ENCODE measurements at regions not wholly inside any gene's neighbourhood (a gene's known extent, or its start where the extent isn't known, plus 50 kb on each side); places are given as distances from the start of the nearest gene placed in this dataset.
"Not testable (repeated sequence)": the region's sequence is repeated elsewhere in the genome, so short reads cannot be mapped to it uniquely, and the experiment has no call there.

GRCh38 chr1:177891809-177892208 lies 78.0 kb downstream of the SEC16B start:
- Mint-ChIP-seq H3K4me3 (no peak overlapping the region), H3K27me3 (no peaks in the 10 kb centered on the region), H3K4me1 (no peaks in the 10 kb centered on the region), H3K9me3 (peaks cover 3 to 17% of the 10 kb centered on the region in 2 donors), H3K27ac (no peak overlapping the region)
- ATAC-seq, result no peak
- no peak for DNase-seq

- no peak for ATAC-seq
Measured at GRCh38 chr1:177890479-177890878, 79.4 kb downstream of the SEC16B start.

GRCh38 chr1:177884479-177885021 lies 85.3 kb downstream of the SEC16B start:
- Mint-ChIP-seq H3K9me3 (peaks cover under 1 to 7% of the 10 kb centered on the region in 2 donors), H3K27me3 (no peaks in the 10 kb centered on the region), H3K4me1 (no peaks in the 10 kb centered on the region), H3K4me3 (no peak overlapping the region), H3K27ac (no peak overlapping the region)
- no peak for ATAC-seq
- DNase-seq, result no peak

More at GRCh38 chr1:177890479-177890878, 79.4 kb downstream of the SEC16B start:
- Mint-ChIP-seq H3K9me3 (peaks cover 3 to 17% of the 10 kb centered on the region in 2 donors), H3K27me3 (no peaks in the 10 kb centered on the region), H3K4me1 (no peaks in the 10 kb centered on the region), H3K27ac (no peak overlapping the region), H3K4me3 (no peak overlapping the region)
- no peak for DNase-seq

GRCh38 chr1:177883581-177883980 lies 86.3 kb downstream of the SEC16B start:
- peaks cover 0 to 7% of the 10 kb centered on the region in 2 donors for H3K9me3 Mint-ChIP-seq

GRCh38 chr1:177880339-177880891 lies 89.4 kb downstream of the SEC16B start:
- no peaks in the 10 kb centered on the region for H3K4me1 Mint-ChIP-seq
- no peak overlapping the region for H3K27ac Mint-ChIP-seq
- H3K4me3 Mint-ChIP-seq, result no peak overlapping the region
- ATAC-seq (no peak), DNase-seq (no peak)
- no peaks in the 10 kb centered on the region for H3K27me3 Mint-ChIP-seq
- peaks cover 10 to 18% of the 10 kb centered on the region in 2 donors for H3K9me3 Mint-ChIP-seq

More at GRCh38 chr1:177883581-177883980, 86.3 kb downstream of the SEC16B start:
- DNase-seq (no peak), ATAC-seq (no peak)
- H3K27me3 Mint-ChIP-seq, result no peaks in the 10 kb centered on the region
- H3K4me3 Mint-ChIP-seq, result no peak overlapping the region
- H3K4me1 Mint-ChIP-seq, result no peaks in the 10 kb centered on the region
- H3K27ac Mint-ChIP-seq, result no peak overlapping the region

- H3K27ac Mint-ChIP-seq, result no peak overlapping the region
- DNase-seq, result no peak
- H3K4me3 Mint-ChIP-seq, result no peak overlapping the region
- H3K9me3 Mint-ChIP-seq, result peaks cover 15 to 23% of the 10 kb centered on the region in 2 donors
- H3K4me1 Mint-ChIP-seq, result no peaks in the 10 kb centered on the region
- H3K27me3 Mint-ChIP-seq, result no peaks in the 10 kb centered on the region
- no peak for ATAC-seq
Measured at GRCh38 chr1:177877086-177877485, 92.8 kb downstream of the SEC16B start.

GRCh38 chr1:177873238-177873637 lies 96.6 kb downstream of the SEC16B start:
- ATAC-seq, result no peak
- Mint-ChIP-seq H3K27ac (no peak overlapping the region), H3K4me1 (no peaks in the 10 kb centered on the region), H3K27me3 (no peaks in the 10 kb centered on the region), H3K9me3 (peaks cover 15 to 30% of the 10 kb centered on the region in 2 donors), H3K4me3 (no peak overlapping the region)
- DNase-seq, result no peak

GRCh38 chr1:177872308-177872900 lies 97.5 kb downstream of the SEC16B start:
- Mint-ChIP-seq H3K27ac (no peak overlapping the region), H3K9me3 (peaks cover 15 to 29% of the 10 kb centered on the region in 2 donors), H3K27me3 (no peaks in the 10 kb centered on the region), H3K4me1 (no peaks in the 10 kb centered on the region), H3K4me3 (no peak overlapping the region)
- DNase-seq (no peak), ATAC-seq (no peak)

- Mint-ChIP-seq H3K9me3 (peaks cover 10 to 22% of the 10 kb centered on the region in 2 donors), H3K4me3 (no peak overlapping the region), H3K27ac (no peak overlapping the region), H3K27me3 (no peaks in the 10 kb centered on the region), H3K4me1 (no peaks in the 10 kb centered on the region)
- ATAC-seq, result no peak
- DNase-seq, result no peak
Measured at GRCh38 chr1:177871613-177872307, 98.1 kb downstream of the SEC16B start.

- no peak for ATAC-seq
- Mint-ChIP-seq H3K27ac (no peak overlapping the region), H3K4me1 (no peaks in the 10 kb centered on the region), H3K9me3 (peaks cover 4 to 19% of the 10 kb centered on the region in 2 donors), H3K4me3 (no peak overlapping the region), H3K27me3 (no peaks in the 10 kb centered on the region)
- no peak for DNase-seq
Measured at GRCh38 chr1:177869586-177869985, 100.3 kb downstream of the SEC16B start.

- ATAC-seq, H3K27me3 Mint-ChIP-seq, DNase-seq, H3K27ac Mint-ChIP-seq, H3K4me1 Mint-ChIP-seq, H3K4me3 Mint-ChIP-seq: not testable (repeated sequence)
- H3K9me3 Mint-ChIP-seq, result peaks cover 4 to 19% of the 10 kb centered on the region in 2 donors
Measured at GRCh38 chr1:177869011-177869410, 100.8 kb downstream of the SEC16B start.

GRCh38 chr1:177865807-177866206 lies 104.1 kb downstream of the SEC16B start:
- ATAC-seq (no peak), DNase-seq (no peak)
- H3K9me3 Mint-ChIP-seq, result peaks cover 5 to 7% of the 10 kb centered on the region in 2 donors
- H3K4me1 Mint-ChIP-seq, result no peaks in the 10 kb centered on the region
- H3K27ac Mint-ChIP-seq, result peak overlapping the region in 1 of 2 donors; percentile 16
- no peaks in the 10 kb centered on the region for H3K27me3 Mint-ChIP-seq
- H3K4me3 Mint-ChIP-seq, result no peak overlapping the region

GRCh38 chr1:177864538-177865305 lies 105.1 kb downstream of the SEC16B start:
- DNase-seq (no peak), ATAC-seq (no peak)
- Mint-ChIP-seq H3K9me3 (peaks cover 0 to 5% of the 10 kb centered on the region in 2 donors), H3K4me3 (no peak overlapping the region), H3K4me1 (no peaks in the 10 kb centered on the region), H3K27me3 (no peaks in the 10 kb centered on the region), H3K27ac (no peak overlapping the region)

GRCh38 chr1:177863796-177864195 lies 106.1 kb downstream of the SEC16B start:
- Mint-ChIP-seq H3K27ac (no peak overlapping the region), H3K4me1 (no peaks in the 10 kb centered on the region), H3K27me3 (no peaks in the 10 kb centered on the region)

GRCh38 chr1:177862916-177863315 lies 106.9 kb downstream of the SEC16B start:
- H3K4me1 Mint-ChIP-seq, result peaks cover 6% of the 10 kb centered on the region
- H3K9me3 Mint-ChIP-seq, result peaks cover 0 to 5% of the 10 kb centered on the region in 2 donors
- no peak overlapping the region for H3K27ac Mint-ChIP-seq
- no peak overlapping the region for H3K4me3 Mint-ChIP-seq
- ATAC-seq, result no peak
- H3K27me3 Mint-ChIP-seq, result peaks cover 7% of the 10 kb centered on the region
- no peak for DNase-seq

More at GRCh38 chr1:177863796-177864195, 106.1 kb downstream of the SEC16B start:
- no peak overlapping the region for H3K4me3 Mint-ChIP-seq
- H3K9me3 Mint-ChIP-seq, result peaks cover 0 to 5% of the 10 kb centered on the region in 2 donors
- ATAC-seq (no peak), DNase-seq (no peak)

Data from stimulated activated naive CD8-positive, alpha-beta T cell treated with anti-CD3 and anti-CD28 coated beads, Interleukin-15, amount 100 ng/mL, for 72 hours (primary cell).